ENCODE measurements at regions not wholly inside any gene's neighbourhood (a gene's known extent, or its start where the extent isn't known, plus 50 kb on each side); places are given as distances from the start of the nearest gene placed in this dataset.

GRCh38 chr13:65601855-65602254, 1628.3 kb downstream of the PCDH9 start:
- TF ChIP-seq CTCF (IDR thresholded peaks at IDR 0.05; ENCODE audit: low read depth, low read length, missing input control) (no peak), MAX (IDR thresholded peaks at IDR 0.05) (no peak), RAD21 (IDR thresholded peaks at IDR 0.05) (no peak), YY1 (IDR thresholded peaks at IDR 0.05) (no peak), GABPA (IDR thresholded peaks at IDR 0.05 in 1 of 2, conservative IDR thresholded peaks at IDR 0.05 in 1 of 2) (no peak), FOXA2 (IDR thresholded peaks at IDR 0.05) (no peak), TAF1 (conservative IDR thresholded peaks at IDR 0.05) (no peak), ATF3 (IDR thresholded peaks at IDR 0.05) (no peak), HNF4G (IDR thresholded peaks at IDR 0.05) (no peak), REST (IDR thresholded peaks at IDR 0.05) (no peak), FOXA1 (IDR thresholded peaks at IDR 0.05) (no peak), RXRA (IDR thresholded peaks at IDR 0.05) (no peak), JUND (IDR thresholded peaks at IDR 0.05) (no peak)

Measured in liver (tissue), 3 donors.